ENCODE measurements at regions not wholly inside any gene's neighbourhood (a gene's known extent, or its start where the extent isn't known, plus 50 kb on each side); places are given as distances from the start of the nearest gene placed in this dataset.

DNA sequence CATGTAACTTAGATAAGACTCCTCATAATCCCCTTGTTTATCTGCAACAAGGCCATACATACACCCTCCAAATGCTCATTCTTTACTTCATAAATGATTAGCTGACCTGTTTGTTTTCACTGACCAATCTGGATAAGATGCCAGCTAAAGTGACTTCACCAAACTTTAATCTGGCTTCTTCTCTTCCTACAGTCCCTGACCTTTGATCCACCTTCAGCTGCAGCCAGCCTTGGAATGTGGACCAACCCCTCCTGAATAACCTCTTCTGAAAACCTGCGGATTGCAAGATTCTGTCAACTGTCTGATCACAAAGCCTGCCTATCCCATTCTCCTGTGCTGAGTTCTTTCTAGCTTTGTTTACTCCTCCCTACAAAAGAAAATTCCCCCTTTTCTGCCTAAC is 476.8 kb downstream of the LRRC70 start:
- TF ChIP-seq POLR2A (IDR thresholded peaks at IDR 0.05), result no peak
- TF ChIP-seq, protein P1, sequence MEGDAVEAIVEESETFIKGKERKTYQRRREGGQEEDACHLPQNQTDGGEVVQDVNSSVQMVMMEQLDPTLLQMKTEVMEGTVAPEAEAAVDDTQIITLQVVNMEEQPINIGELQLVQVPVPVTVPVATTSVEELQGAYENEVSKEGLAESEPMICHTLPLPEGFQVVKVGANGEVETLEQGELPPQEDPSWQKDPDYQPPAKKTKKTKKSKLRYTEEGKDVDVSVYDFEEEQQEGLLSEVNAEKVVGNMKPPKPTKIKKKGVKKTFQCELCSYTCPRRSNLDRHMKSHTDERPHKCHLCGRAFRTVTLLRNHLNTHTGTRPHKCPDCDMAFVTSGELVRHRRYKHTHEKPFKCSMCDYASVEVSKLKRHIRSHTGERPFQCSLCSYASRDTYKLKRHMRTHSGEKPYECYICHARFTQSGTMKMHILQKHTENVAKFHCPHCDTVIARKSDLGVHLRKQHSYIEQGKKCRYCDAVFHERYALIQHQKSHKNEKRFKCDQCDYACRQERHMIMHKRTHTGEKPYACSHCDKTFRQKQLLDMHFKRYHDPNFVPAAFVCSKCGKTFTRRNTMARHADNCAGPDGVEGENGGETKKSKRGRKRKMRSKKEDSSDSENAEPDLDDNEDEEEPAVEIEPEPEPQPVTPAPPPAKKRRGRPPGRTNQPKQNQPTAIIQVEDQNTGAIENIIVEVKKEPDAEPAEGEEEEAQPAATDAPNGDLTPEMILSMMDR (IDR thresholded peaks at IDR 0.05 in 4 of 5, conservative IDR thresholded peaks at IDR 0.05 in 1 of 5), result no peak
